K562 (cell line): ENCODE measurements at regions not wholly inside any gene's neighbourhood (a gene's known extent, or its start where the extent isn't known, plus 50 kb on each side); places are given as distances from the start of the nearest gene placed in this dataset.

Source experiments
- ATAC-seq: fragments of 200-7000 bp; cut with Tn5 transposase; 3 replicates; pipeline ENCODE4 v1.9.1; 2020; ENCODE audit warnings: moderate library complexity
- BruUV-seq: library from RNA; stranded (reverse); fragments of 400-500 nt; replicated peaks from 2 replicates; lab custom pipeline; 2021; lab: Mats Ljungman, UMichigan
- CTCF ChIA-PET: fragments of 300-600 bp; formaldehyde crosslinking; extraction: SDS; loops from one replicate; lab custom pipeline; 2021; ENCODE audit warnings: low intra/inter-chr PET ratio; lab: Yijun Ruan, JAX
- POLR2A ChIA-PET: fragments of 300-600, 350-650 bp; sonication (Branson Sonifier 250); formaldehyde crosslinking; extraction: SDS; loops from one replicate; lab custom pipeline; 2021; ENCODE audit warnings: antibody characterized with exemption, inconsistent platforms; lab: Yijun Ruan, JAX
- DNase-seq, 4 experiments: peaks; one replicate each; pipeline versions ENCODE4 v3.0.0 to v3.0.0-alpha.2; 2011 to 2018; ENCODE audit warnings: low spot score in 3 of 4, mixed read lengths in 3 of 4; ENCODE audit errors: extremely low read depth in 1 of 4
- FAIRE-seq: peaks from 2 replicates; lab custom pipeline; 2011; peaks lifted over from hg19 to GRCh38; lab: Jason Lieb, UNC
- H2AFZ ChIP-seq: 2 replicates; pipeline ENCODE4 v1.6.0; 2011; ENCODE audit warnings: low read depth, low read length, control low read depth, inconsistent platforms
- H3K27ac ChIP-seq: fragments of 200-600 bp; 3 replicates; pipeline ENCODE4 v1.8.0; 2011; ENCODE audit warnings: low read depth, mild to moderate bottlenecking, control low read depth, inconsistent platforms, low read length, moderate library complexity, mixed read lengths; ENCODE audit errors: extremely low read depth
- H3K27me3 ChIP-seq, 2 experiments: fragments of 300-600 bp in 1 of 2; 2 replicates in 1 of 2; 3 replicates in 1 of 2; pipeline versions ENCODE4 v1.6.0 to v1.8.0; 2011; ENCODE audit warnings: inconsistent platforms in 2 of 2, low read length in 2 of 2, mild to moderate bottlenecking in 1 of 2, mixed read lengths in 1 of 2, moderate library complexity in 1 of 2; ENCODE audit not compliant: control insufficient read depth in 2 of 2, insufficient read depth in 2 of 2
- H3K36me3 ChIP-seq: fragments of 300-600 bp; 3 replicates; pipeline ENCODE4 v1.8.0; 2011; ENCODE audit warnings: mild to moderate bottlenecking, low read length, inconsistent platforms; ENCODE audit not compliant: control insufficient read depth, insufficient read depth
- H3K4me1 ChIP-seq, 2 experiments: fragments of 200-600 bp in 1 of 2; replicated peaks in 1 of 2; 2 replicates in 1 of 2; 3 replicates in 1 of 2; pipeline versions ENCODE4 v1.5.1 to v1.8.0; 2011; ENCODE audit warnings: inconsistent platforms in 2 of 2, low read length in 2 of 2, mild to moderate bottlenecking in 1 of 2, mixed read lengths in 1 of 2, moderate library complexity in 1 of 2; ENCODE audit not compliant: control insufficient read depth in 2 of 2, insufficient read depth in 2 of 2
- H3K4me2 ChIP-seq: 2 replicates; pipeline ENCODE4 v1.6.1; 2011; ENCODE audit warnings: low read length, control low read depth, inconsistent platforms, mixed read lengths; ENCODE audit not compliant: insufficient read depth
- H3K4me3 ChIP-seq: fragments of 200-600 bp; sonication (generic), shearing (Covaris generic); 2 replicates; pipeline ENCODE4 v1.5.1; 2016; ENCODE audit warnings: control low read depth, inconsistent platforms
- H3K79me2 ChIP-seq: fragments of 200-600 bp; 3 replicates; pipeline ENCODE4 v1.8.0; 2011; ENCODE audit warnings: low read length, inconsistent platforms; ENCODE audit not compliant: control insufficient read depth, insufficient read depth
- H3K9ac ChIP-seq, 2 experiments: 2 replicates each; pipeline versions ENCODE4 v1.6.0 to v1.6.1; 2011; ENCODE audit warnings: low read depth in 2 of 2, low read length in 2 of 2, control low read depth in 1 of 2, inconsistent platforms in 1 of 2, mild to moderate bottlenecking in 1 of 2, mixed read lengths in 1 of 2; ENCODE audit not compliant: insufficient read depth in 1 of 2
- H3K9me1 ChIP-seq: one replicate; pipeline ENCODE4 v1.6.0; 2011; ENCODE audit warnings: inconsistent platforms, mild to moderate bottlenecking, low read length, moderate library complexity; ENCODE audit not compliant: control insufficient read depth, insufficient read depth
- H3K9me3 ChIP-seq: replicated peaks from 2 replicates; pipeline ENCODE4 v1.5.1; 2011; ENCODE audit warnings: low read depth, low read length, inconsistent platforms; ENCODE audit not compliant: control insufficient read depth, insufficient read depth
- H4K20me1 ChIP-seq: replicated peaks from 2 replicates; pipeline ENCODE4 v1.6.1; 2011; ENCODE audit warnings: low read length, inconsistent platforms, mixed read lengths; ENCODE audit not compliant: control insufficient read depth, insufficient read depth
- ARID4B ChIP-seq: sonication (generic); formaldehyde crosslinking; IDR thresholded peaks from 2 replicates; pipeline ENCODE4 v1.8.0; 2022; ENCODE audit warnings: mild to moderate bottlenecking, missing genetic modification reagents
- BRF2 ChIP-seq: IDR thresholded peaks from 3 replicates; pipeline ENCODE4 v1.6.1; 2011; ENCODE audit warnings: borderline replicate concordance, mild to moderate bottlenecking; ENCODE audit not compliant: insufficient read length, insufficient read depth
- CHD1 ChIP-seq: fragments of 200-600 bp; sonication (generic); IDR thresholded peaks from one replicate; pipeline ENCODE4 v1.6.1; 2012; ENCODE audit warnings: mild to moderate bottlenecking, moderate library complexity, low read length, inconsistent platforms
- DPF2 ChIP-seq: fragments of 450-650 bp; IDR thresholded peaks from 2 replicates; pipeline ENCODE4 v1.6.1; 2016
- FOSL1 ChIP-seq: fragments of 200-800 bp; sonication (Bioruptor generic); conservative IDR thresholded peaks from 2 replicates; pipeline ENCODE4 v1.6.1; 2016; ENCODE audit warnings: missing genetic modification characterization, missing compliant biosample characterization
- FOXP1 ChIP-seq: sonication (generic); formaldehyde crosslinking; IDR thresholded peaks from 2 replicates; pipeline ENCODE4 v1.8.0; 2022; ENCODE audit warnings: mild to moderate bottlenecking, missing genetic modification reagents
- HNRNPH1 ChIP-seq: fragments of 200-400 bp; formaldehyde crosslinking; optimal IDR thresholded peaks from 2 replicates; pipeline ENCODE3; 2017; ENCODE audit warnings: low read depth, mild to moderate bottlenecking, low read length, moderate library complexity
- KLF10 ChIP-seq: fragments of 250-450 bp; sonication (Bioruptor Pico); IDR thresholded peaks from 2 replicates; pipeline ENCODE4 v1.6.1; 2021; ENCODE audit warnings: matching md5 sums
- MXI1 ChIP-seq: IDR thresholded peaks from 2 replicates; pipeline ENCODE4 v1.6.1; 2011; ENCODE audit warnings: low read depth, mild to moderate bottlenecking, improper control_type of control experiment, low read length
- NR1H2 ChIP-seq: sonication (generic); formaldehyde crosslinking; IDR thresholded peaks from 2 replicates; pipeline ENCODE4 v1.4.0; 2020; ENCODE audit warnings: mild to moderate bottlenecking, missing genetic modification reagents
- POLR3A ChIP-seq: IDR thresholded peaks from 2 replicates; pipeline ENCODE4 v1.6.1; 2011; ENCODE audit warnings: borderline replicate concordance, mild to moderate bottlenecking, moderate library complexity; ENCODE audit not compliant: insufficient read length, insufficient read depth; ENCODE audit errors: extremely low read depth
- SMARCA4 ChIP-seq: fragments of 450-650 bp; IDR thresholded peaks from 2 replicates; pipeline ENCODE4 v1.6.1; 2016
- SOX6 ChIP-seq: fragments of 450-650 bp; IDR thresholded peaks from 2 replicates; pipeline ENCODE4 v1.6.1; 2014; ENCODE audit warnings: mild to moderate bottlenecking
- TCF3 ChIP-seq: sonication (generic); formaldehyde crosslinking; IDR thresholded peaks from 2 replicates; pipeline ENCODE4 v1.4.0; 2020; ENCODE audit warnings: mild to moderate bottlenecking, missing genetic modification reagents
- ZNF431 ChIP-seq: sonication (generic); formaldehyde crosslinking; IDR thresholded peaks from 2 replicates; pipeline ENCODE4 v1.8.0; 2022; ENCODE audit warnings: mild to moderate bottlenecking, missing genetic modification reagents
- ZNF586 ChIP-seq: fragments of 450-650 bp; formaldehyde crosslinking; conservative IDR thresholded peaks from 2 replicates; pipeline ENCODE4 v1.4.0; 2020; ENCODE audit warnings: mild to moderate bottlenecking, moderate library complexity
- WGBS: fragments of 100-300 bp; shearing (Covaris generic); methylation state at CpG from one replicate; pipeline ENCODE4 v1.1.6; 2016; ENCODE audit warnings: low coverage, mixed read lengths; ENCODE audit not compliant: insufficient coverage; ENCODE audit errors: missing lambda C conversion rate; 5-methylcytosine and 5-hydroxymethylcytosine counted together
- in situ Hi-C: fragments of 300-500 bp; cut with MboI; formaldehyde crosslinking; loops from 4 replicates; pipeline ENCODE4 v1.15.0; 2018; ENCODE audit warnings: inconsistent platforms, mixed read lengths
- intact Hi-C: fragments of 100-400 bp; cut with micrococcal nuclease; formaldehyde crosslinking; loops from 2 replicates; pipeline ENCODE4 v1.14.2; 2022

- no peak for TF ChIP-seq POLR3A
- 0 out of 2 replicates have a peak, but pooled peaks have one; percentile 27 for TF ChIP-seq DPF2
- TF ChIP-seq KLF10, result no peak
- peak; percentile 48; the same call in 1 of the 2 replicates for TF ChIP-seq SMARCA4
- 0 out of 2 replicates have a peak, but pooled peaks have one; percentile 33 for TF ChIP-seq SOX6
- no peak for TF ChIP-seq BRF2
- TF ChIP-seq HNRNPH1, result no peak
- peak; percentile 83 for TF ChIP-seq FOSL1 (tag)
- no peak for TF ChIP-seq ZNF586 (CRISPR knock-in tag)
- TF ChIP-seq TCF3 (CRISPR knock-in tag), result peak; percentile 92
- no peak for TF ChIP-seq FOXP1 (CRISPR knock-in tag)
- no peak for TF ChIP-seq MXI1
- TF ChIP-seq, all 486 proteins: peak for 19
Measured at GRCh38 chr2:217382794-217383193, 522.9 kb upstream of the TNP1 start (continued).

- no TSS peak for BruUV-seq
- Histone ChIP-seq H3K4me2 (no peak overlapping the region), H4K20me1 (no peaks in the 10 kb centered on the region), H3K36me3 (no peaks in the 10 kb centered on the region), H3K79me2 (no peaks in the 10 kb centered on the region), H3K9me1 (no peaks in the 10 kb centered on the region), H2AFZ (no peak overlapping the region), H3K27ac (no peak overlapping the region), H3K9ac (no peak overlapping the region), H3K4me3 (no peak overlapping the region), H3K4me1 (no peaks in the 10 kb centered on the region; a peak in 1 of 5 replicates), H3K27me3 (no peaks in the 10 kb centered on the region), H3K9me3 (no peaks in the 10 kb centered on the region)
- intact Hi-C loops (no loop called here), in situ Hi-C loops (no loop called here)
- ATAC-seq (no peak), FAIRE-seq (no peak), DNase-seq (no peak)
- POLR2A ChIA-PET, result no interaction called here
- TF ChIP-seq NR1H2 (CRISPR knock-in tag) (no peak), ARID4B (CRISPR knock-in tag) (no peak), CHD1 (no peak), ZNF431 (no peak)
- 42% methylated on average over 2 of the region's 6 CpGs for WGBS
- CTCF ChIA-PET, result no interaction called here
Measured at GRCh38 chr2:217379807-217380206, 519.9 kb upstream of the TNP1 start.
